ENCODE measurements at regions not wholly inside any gene's neighbourhood (a gene's known extent, or its start where the extent isn't known, plus 50 kb on each side); places are given as distances from the start of the nearest gene placed in this dataset.

DNA sequence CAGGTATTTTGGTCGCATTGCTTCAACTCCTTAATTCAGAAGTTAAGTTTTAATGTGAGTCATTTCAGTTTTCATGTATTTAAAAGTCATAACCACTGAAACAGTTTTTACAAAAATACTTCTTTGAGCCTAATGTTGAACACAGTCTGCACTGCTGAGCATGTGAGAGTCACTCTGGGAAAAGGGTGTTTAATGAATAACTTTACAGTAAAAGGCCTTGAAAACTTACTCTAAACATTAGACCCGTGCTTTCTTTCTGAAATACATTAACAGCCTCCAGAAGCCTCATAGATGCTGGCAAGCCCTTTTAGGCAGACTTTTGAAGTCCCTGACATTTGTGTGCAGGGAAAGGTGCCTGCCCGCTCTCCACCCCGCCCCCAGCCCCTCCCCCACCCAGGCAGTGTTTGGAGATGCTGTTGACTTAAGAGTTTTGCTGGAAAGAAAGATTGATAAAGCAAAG is 68.9 kb upstream of the NR2F2 start:
- Histone ChIP-seq H3K9me3 (ENCODE audit: control insufficient read depth, low read depth, low read length) (no peaks in the 10 kb centered on the region), H3K9ac (ENCODE audit: control insufficient read depth, extremely low read depth, insufficient read depth, low read length) (no peak overlapping the region), H3K4me1 (ENCODE audit: control insufficient read depth, extremely low read depth, insufficient read depth, low read length) (peaks cover 15% of the 10 kb centered on the region), H3K27ac (ENCODE audit: control insufficient read depth, insufficient read depth, low read length) (no peak overlapping the region), H3K36me3 (ENCODE audit: control insufficient read depth in 2 of 2, extremely low read depth in 1 of 2, insufficient read depth in 2 of 2, low read length in 2 of 2) (no peaks in the 10 kb centered on the region), H3K4me3 (ENCODE audit: control insufficient read depth in 2 of 3, extremely low read depth in 1 of 3, insufficient read depth in 2 of 3, low read depth in 1 of 3, low read length in 3 of 3) (no peak overlapping the region), H4K20me1 (ENCODE audit: control insufficient read depth, extremely low read depth, insufficient read depth, low read length) (no peaks in the 10 kb centered on the region), H3K4me2 (ENCODE audit: control insufficient read depth, extremely low read depth, insufficient read depth, low read depth, low read length) (no peak overlapping the region), H3K27me3 (ENCODE audit: control insufficient read depth, extremely low read depth, insufficient read depth, low read length) (no peaks in the 10 kb centered on the region), H3K9me1 (ENCODE audit: control insufficient read depth, extremely low read depth, insufficient read depth, low read length) (no peaks in the 10 kb centered on the region), H3K79me2 (ENCODE audit: control insufficient read depth, insufficient read depth, low read length) (no peaks in the 10 kb centered on the region), H2AFZ (ENCODE audit: control insufficient read depth, low read length) (no peak overlapping the region)
- no peak for FAIRE-seq
- dilution Hi-C loops (cut with MboI; ENCODE audit: extremely low pct_ligation_motif_present, low sequenced_read_pairs) = no loop called here
- no peak for DNase-seq (ENCODE audit: low read depth, low spot score)
- TF ChIP-seq, protein P1, sequence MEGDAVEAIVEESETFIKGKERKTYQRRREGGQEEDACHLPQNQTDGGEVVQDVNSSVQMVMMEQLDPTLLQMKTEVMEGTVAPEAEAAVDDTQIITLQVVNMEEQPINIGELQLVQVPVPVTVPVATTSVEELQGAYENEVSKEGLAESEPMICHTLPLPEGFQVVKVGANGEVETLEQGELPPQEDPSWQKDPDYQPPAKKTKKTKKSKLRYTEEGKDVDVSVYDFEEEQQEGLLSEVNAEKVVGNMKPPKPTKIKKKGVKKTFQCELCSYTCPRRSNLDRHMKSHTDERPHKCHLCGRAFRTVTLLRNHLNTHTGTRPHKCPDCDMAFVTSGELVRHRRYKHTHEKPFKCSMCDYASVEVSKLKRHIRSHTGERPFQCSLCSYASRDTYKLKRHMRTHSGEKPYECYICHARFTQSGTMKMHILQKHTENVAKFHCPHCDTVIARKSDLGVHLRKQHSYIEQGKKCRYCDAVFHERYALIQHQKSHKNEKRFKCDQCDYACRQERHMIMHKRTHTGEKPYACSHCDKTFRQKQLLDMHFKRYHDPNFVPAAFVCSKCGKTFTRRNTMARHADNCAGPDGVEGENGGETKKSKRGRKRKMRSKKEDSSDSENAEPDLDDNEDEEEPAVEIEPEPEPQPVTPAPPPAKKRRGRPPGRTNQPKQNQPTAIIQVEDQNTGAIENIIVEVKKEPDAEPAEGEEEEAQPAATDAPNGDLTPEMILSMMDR (optimal IDR thresholded peaks at IDR 0.05 in 1 of 3, IDR thresholded peaks at IDR 0.05 in 1 of 3, conservative IDR thresholded peaks at IDR 0.05 in 1 of 3; ENCODE audit: extremely low read depth in 1 of 3, insufficient read depth in 2 of 3, low read length in 3 of 3) = no peak
- TF ChIP-seq EZH2 (IDR thresholded peaks at IDR 0.05; ENCODE audit: low read length) = no peak

DNA sequence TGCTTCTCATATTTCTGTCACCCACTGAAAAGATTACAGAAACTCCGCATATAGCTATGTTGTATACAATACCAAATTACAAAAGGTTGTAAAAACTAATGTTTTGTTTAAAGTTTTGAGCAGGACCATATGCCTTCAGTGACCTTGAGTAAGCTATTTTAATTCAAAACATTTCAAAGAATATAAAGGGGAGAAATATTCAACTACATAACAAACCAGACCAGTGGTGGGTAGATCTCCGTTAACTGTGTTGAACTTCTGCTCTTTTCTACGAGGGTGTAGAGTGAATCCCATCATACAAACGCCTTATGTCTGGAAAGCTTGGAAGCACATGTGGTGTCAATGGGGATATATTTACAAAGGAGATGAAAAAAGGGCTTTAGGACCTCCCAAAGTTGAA is 68.4 kb upstream of the NR2F2 start:
- H3K9me1 ChIP-seq (ENCODE audit: control insufficient read depth, extremely low read depth, insufficient read depth, low read length) = no peaks in the 10 kb centered on the region
- no peak for TF ChIP-seq EZH2 (IDR thresholded peaks at IDR 0.05; ENCODE audit: low read length)
- TF ChIP-seq, protein P1 (optimal IDR thresholded peaks at IDR 0.05 in 1 of 3, IDR thresholded peaks at IDR 0.05 in 1 of 3, conservative IDR thresholded peaks at IDR 0.05 in 1 of 3; ENCODE audit: extremely low read depth in 1 of 3, insufficient read depth in 2 of 3, low read length in 3 of 3) = no peak
- no peak overlapping the region for H3K27ac ChIP-seq (ENCODE audit: control insufficient read depth, insufficient read depth, low read length)
- H4K20me1 ChIP-seq (ENCODE audit: control insufficient read depth, extremely low read depth, insufficient read depth, low read length) = no peaks in the 10 kb centered on the region
- H2AFZ ChIP-seq (ENCODE audit: control insufficient read depth, low read length) = no peak overlapping the region
- no peak overlapping the region for H3K4me3 ChIP-seq (ENCODE audit: control insufficient read depth in 2 of 3, extremely low read depth in 1 of 3, insufficient read depth in 2 of 3, low read depth in 1 of 3, low read length in 3 of 3)
- no peaks in the 10 kb centered on the region for H3K79me2 ChIP-seq (ENCODE audit: control insufficient read depth, insufficient read depth, low read length)
- H3K9ac ChIP-seq (ENCODE audit: control insufficient read depth, extremely low read depth, insufficient read depth, low read length) = no peak overlapping the region
- H3K4me2 ChIP-seq (ENCODE audit: control insufficient read depth, extremely low read depth, insufficient read depth, low read depth, low read length) = no peak overlapping the region
- no peaks in the 10 kb centered on the region for H3K9me3 ChIP-seq (ENCODE audit: control insufficient read depth, low read depth, low read length)
- H3K27me3 ChIP-seq (ENCODE audit: control insufficient read depth, extremely low read depth, insufficient read depth, low read length) = no peaks in the 10 kb centered on the region
- H3K4me1 ChIP-seq (ENCODE audit: control insufficient read depth, extremely low read depth, insufficient read depth, low read length) = peaks cover 15% of the 10 kb centered on the region
- FAIRE-seq = no peak
- H3K36me3 ChIP-seq (ENCODE audit: control insufficient read depth in 2 of 2, extremely low read depth in 1 of 2, insufficient read depth in 2 of 2, low read length in 2 of 2) = no peaks in the 10 kb centered on the region
- DNase-seq (ENCODE audit: low read depth, low spot score) = no peak
- dilution Hi-C loops (cut with MboI; ENCODE audit: extremely low pct_ligation_motif_present, low sequenced_read_pairs) = no loop called here

Data from keratinocyte (primary cell).